ENCODE measurements at regions not wholly inside any gene's neighbourhood (a gene's known extent, or its start where the extent isn't known, plus 50 kb on each side); places are given as distances from the start of the nearest gene placed in this dataset.
"Not testable (repeated sequence)": the region's sequence is repeated elsewhere in the genome, so short reads cannot be mapped to it uniquely, and the experiment has no call there.

DNA sequence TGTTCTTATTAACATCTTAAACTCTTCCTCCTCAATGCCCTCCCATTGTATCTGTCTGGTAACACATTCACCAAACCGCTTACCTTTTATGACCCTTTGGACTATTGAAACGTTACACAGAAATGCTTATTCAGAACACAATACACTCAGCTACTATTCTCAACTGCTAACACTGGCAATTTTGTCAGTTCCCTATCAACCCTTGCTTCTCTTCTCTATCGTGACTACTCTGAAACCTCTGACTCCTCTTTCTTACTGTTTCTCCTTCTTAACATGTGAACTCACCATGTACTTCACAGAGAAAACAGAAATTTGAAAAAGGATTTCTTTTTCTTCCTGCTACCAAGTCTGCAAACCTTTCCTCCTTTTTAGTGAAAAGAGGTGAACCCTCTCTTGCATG is 232.9 kb upstream of the GPR149 start:
- no peak for DNase-seq (ENCODE audit: low read depth)
- TF ChIP-seq, protein P1, sequence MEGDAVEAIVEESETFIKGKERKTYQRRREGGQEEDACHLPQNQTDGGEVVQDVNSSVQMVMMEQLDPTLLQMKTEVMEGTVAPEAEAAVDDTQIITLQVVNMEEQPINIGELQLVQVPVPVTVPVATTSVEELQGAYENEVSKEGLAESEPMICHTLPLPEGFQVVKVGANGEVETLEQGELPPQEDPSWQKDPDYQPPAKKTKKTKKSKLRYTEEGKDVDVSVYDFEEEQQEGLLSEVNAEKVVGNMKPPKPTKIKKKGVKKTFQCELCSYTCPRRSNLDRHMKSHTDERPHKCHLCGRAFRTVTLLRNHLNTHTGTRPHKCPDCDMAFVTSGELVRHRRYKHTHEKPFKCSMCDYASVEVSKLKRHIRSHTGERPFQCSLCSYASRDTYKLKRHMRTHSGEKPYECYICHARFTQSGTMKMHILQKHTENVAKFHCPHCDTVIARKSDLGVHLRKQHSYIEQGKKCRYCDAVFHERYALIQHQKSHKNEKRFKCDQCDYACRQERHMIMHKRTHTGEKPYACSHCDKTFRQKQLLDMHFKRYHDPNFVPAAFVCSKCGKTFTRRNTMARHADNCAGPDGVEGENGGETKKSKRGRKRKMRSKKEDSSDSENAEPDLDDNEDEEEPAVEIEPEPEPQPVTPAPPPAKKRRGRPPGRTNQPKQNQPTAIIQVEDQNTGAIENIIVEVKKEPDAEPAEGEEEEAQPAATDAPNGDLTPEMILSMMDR (IDR thresholded peaks at IDR 0.05; ENCODE audit: insufficient read depth, low read depth, low read length, missing control alignments): no peak
- H3K4me3 ChIP-seq (ENCODE audit: low read length): no peak overlapping the region

DNA sequence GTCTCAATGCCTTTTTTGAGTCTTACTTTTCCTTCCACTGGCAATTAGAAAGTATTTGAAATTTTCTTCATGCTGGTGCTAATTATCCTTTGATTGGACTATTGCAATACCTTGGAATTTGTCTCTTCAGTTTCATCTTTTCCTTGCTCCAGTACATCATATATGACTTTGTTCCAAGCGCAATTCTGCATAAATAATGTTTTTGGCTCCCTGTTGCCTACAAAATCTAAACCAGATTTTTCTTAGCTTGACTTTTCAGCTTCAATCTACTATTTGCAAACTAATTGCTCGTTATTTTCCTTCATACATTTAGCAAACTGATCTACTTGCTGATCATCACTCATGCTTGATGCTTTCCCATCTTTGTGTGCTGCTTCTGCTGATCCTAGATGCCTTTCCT is 230.8 kb upstream of the GPR149 start:
- no peak overlapping the region for H3K4me3 ChIP-seq (ENCODE audit: low read length)
- TF ChIP-seq, protein P1 (IDR thresholded peaks at IDR 0.05; ENCODE audit: insufficient read depth, low read depth, low read length, missing control alignments): no peak
- no peak for DNase-seq (ENCODE audit: low read depth)

DNA sequence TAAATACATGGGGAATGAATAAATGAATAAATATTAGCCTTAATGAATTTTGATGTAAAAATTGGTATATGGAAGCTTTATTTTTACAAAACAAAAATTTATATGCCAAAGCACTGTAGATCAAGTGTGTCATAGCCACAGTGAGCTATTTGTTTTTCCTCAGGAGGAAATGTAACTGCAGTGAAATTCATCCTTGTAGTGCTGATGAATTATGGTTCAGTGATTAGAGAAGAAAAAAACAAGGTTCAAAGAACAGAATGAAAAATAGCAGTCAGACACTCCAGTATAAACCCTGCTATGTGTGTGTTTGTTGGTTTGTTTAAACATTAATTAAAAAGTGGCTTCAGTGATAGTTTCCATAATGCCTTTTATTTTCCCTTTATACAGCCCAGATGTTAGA is 228.0 kb upstream of the GPR149 start:
- TF ChIP-seq, protein P1 (IDR thresholded peaks at IDR 0.05; ENCODE audit: insufficient read depth, low read depth, low read length, missing control alignments): no peak
- no peak for DNase-seq (ENCODE audit: low read depth)
- no peak overlapping the region for H3K4me3 ChIP-seq (ENCODE audit: low read length)

DNA sequence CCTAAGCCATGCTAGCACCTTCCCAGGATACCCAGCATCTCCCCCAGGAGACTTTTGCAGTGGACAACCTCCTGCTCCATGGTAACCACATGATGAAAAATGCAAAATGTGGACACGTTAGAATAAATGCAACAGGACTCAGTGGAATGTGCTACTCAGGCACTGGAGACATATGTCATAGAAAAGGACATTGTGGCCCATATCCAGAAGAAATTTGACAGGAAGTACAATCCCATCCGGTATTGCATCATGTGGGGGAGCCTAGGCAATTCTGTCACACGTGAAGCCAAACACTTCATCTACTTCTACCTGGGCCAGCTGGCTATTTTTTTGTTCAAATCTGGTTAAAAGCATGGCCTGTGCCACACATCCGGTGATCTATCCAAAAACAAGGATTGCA is 227.2 kb upstream of the GPR149 start:
- TF ChIP-seq, protein P1 (IDR thresholded peaks at IDR 0.05; ENCODE audit: insufficient read depth, low read depth, low read length, missing control alignments): no peak
- no peak overlapping the region for H3K4me3 ChIP-seq (ENCODE audit: low read length)
- no peak for DNase-seq (ENCODE audit: low read depth)

DNA sequence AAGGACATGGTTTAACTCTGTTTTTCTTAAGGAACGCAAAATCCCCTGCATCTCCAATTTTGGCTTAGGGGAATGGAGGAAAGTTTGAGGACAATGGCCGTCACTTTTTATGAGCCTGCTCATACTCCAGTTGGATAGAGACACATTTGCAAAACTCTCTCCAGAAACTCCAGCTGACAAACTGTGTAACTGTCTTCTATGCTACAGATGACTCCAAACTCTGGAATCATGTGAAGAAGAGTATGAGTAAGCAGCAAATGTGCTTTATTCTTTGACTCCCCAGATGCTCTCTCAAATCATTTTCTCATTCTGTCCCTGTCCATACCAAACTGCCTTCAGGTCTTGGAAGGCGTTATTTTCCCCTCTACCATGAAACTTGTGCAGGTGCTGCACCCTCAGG is 226.5 kb upstream of the GPR149 start:
- no peak for DNase-seq (ENCODE audit: low read depth)
- H3K4me3 ChIP-seq (ENCODE audit: low read length): no peak overlapping the region
- TF ChIP-seq, protein P1 (IDR thresholded peaks at IDR 0.05; ENCODE audit: insufficient read depth, low read depth, low read length, missing control alignments): no peak

DNA sequence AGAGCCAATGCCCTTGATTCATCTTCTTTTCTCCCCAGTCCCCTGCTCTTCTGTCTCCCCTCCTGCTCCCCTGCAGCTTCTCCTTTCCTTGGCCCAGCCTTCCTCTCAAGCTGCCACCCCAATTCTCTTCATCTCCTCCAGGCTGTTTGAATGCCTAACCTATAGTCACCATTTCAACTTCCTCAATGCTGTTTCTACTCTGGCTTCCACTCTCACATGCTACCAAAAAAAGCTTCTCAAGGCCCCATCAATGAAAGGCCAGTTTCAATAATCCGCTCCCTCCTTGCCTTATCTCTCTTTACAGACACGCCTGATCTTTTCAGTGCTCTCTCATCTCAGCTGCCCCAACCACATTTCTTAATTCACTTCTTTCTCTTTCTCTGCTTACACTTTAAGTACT is 212.2 kb upstream of the GPR149 start:
- DNase-seq (ENCODE audit: low read depth): no peak
- no peak overlapping the region for H3K4me3 ChIP-seq (ENCODE audit: low read length)
- TF ChIP-seq, protein P1 (IDR thresholded peaks at IDR 0.05; ENCODE audit: insufficient read depth, low read depth, low read length, missing control alignments): no peak

DNA sequence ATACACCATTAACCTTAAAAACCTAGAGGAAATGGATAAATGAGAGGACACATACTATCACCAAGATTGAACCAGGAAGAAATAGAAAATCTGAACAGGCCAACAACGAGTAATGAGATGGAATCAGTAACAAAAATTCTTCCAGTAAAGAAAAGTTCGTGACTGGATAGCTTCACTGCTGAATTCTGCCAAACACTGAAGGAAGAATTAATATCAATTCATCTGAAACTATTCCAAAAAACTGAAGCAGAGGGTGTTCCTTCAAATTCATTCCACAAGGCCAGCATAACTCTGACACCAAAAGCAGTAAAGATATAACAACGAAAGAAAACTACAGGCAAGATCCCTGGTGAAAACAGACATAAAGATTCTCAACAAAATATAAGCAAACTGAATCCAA is 195.8 kb upstream of the GPR149 start:
- DNase-seq (ENCODE audit: low read depth): no peak
- TF ChIP-seq, protein P1 (IDR thresholded peaks at IDR 0.05; ENCODE audit: insufficient read depth, low read depth, low read length, missing control alignments): no peak
- no peak overlapping the region for H3K4me3 ChIP-seq (ENCODE audit: low read length)

DNA sequence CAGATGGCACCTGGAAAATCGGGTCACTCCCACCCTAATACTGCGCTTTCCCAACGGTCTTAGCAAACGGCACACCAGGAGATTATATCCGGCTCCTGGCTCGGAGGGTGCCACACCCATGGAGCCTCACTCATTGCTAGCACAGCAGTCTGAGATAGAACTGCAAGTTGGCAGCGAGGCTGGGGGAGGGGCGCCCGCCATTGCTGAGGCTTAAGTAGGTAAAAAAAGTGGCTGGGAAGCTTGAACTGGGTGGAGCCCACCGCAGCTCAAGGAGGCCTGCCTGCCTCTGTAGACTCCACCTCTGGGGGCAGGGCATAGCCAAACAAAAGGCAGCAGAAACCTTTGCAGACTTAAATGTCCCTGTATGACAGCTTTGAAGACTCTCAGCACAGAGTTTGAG is 189.6 kb upstream of the GPR149 start:
- H3K4me3 ChIP-seq (ENCODE audit: low read length); DNase-seq (ENCODE audit: low read depth): not testable (repeated sequence)

All from epithelial cell of esophagus (primary cell).